ENCODE measurements at regions not wholly inside any gene's neighbourhood (a gene's known extent, or its start where the extent isn't known, plus 50 kb on each side); places are given as distances from the start of the nearest gene placed in this dataset.

DNA sequence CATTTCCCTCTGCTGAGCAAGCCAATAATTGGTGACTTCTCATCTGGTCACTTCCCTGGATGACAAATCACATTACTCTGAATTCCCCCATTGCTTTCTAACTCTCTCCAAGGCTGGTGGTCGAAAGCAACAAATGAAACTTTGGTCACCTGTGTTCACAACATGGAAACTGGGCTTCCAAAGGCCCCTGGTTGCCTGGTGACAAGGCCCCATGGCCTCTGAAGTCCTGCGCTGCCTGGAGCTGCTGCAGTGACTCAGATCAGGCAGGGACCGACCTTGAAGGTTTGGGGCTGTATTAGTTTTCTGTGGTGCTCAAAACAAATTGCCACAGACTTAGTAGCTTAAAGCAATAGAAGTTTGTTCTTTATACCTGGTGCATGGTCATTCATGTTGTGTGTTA, 345.3 kb downstream of the WDR72 start (continued):
- TF ChIP-seq, protein P1, sequence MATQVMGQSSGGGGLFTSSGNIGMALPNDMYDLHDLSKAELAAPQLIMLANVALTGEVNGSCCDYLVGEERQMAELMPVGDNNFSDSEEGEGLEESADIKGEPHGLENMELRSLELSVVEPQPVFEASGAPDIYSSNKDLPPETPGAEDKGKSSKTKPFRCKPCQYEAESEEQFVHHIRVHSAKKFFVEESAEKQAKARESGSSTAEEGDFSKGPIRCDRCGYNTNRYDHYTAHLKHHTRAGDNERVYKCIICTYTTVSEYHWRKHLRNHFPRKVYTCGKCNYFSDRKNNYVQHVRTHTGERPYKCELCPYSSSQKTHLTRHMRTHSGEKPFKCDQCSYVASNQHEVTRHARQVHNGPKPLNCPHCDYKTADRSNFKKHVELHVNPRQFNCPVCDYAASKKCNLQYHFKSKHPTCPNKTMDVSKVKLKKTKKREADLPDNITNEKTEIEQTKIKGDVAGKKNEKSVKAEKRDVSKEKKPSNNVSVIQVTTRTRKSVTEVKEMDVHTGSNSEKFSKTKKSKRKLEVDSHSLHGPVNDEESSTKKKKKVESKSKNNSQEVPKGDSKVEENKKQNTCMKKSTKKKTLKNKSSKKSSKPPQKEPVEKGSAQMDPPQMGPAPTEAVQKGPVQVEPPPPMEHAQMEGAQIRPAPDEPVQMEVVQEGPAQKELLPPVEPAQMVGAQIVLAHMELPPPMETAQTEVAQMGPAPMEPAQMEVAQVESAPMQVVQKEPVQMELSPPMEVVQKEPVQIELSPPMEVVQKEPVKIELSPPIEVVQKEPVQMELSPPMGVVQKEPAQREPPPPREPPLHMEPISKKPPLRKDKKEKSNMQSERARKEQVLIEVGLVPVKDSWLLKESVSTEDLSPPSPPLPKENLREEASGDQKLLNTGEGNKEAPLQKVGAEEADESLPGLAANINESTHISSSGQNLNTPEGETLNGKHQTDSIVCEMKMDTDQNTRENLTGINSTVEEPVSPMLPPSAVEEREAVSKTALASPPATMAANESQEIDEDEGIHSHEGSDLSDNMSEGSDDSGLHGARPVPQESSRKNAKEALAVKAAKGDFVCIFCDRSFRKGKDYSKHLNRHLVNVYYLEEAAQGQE (IDR thresholded peaks at IDR 0.05; ENCODE audit: low read depth, low read length) = no peak
- TF ChIP-seq POLR2AphosphoS5 (IDR thresholded peaks at IDR 0.05; ENCODE audit: low read depth, low read length) = no peak
- TF ChIP-seq ELF1 (IDR thresholded peaks at IDR 0.05) = no peak
- no peak for TF ChIP-seq EZH2phosphoT487 (IDR thresholded peaks at IDR 0.05; ENCODE audit: borderline replicate concordance, low read depth)

DNA sequence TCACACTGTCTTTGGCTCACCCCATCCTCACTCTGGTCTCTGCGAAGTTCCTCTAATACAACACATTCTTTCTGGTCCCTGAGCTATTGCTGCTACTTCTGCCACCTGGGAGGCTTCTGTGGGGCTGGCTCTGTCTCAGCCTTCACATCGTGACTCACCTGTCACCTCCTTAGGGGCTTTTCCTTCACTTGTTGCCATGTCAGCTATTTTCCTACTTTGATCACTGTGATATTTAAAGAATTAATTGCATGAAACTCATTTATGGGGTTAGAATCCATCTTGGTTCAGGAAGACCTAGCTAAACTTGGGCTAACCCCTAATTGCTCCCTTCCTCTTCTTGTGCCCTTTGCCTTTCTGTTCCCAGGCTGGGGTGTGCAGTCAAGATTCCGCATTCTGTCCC, 346.9 kb downstream of the WDR72 start:
- POLR2A ChIA-PET = no interaction called here
- DNase-seq = no peak
- CTCF ChIA-PET = no interaction called here
- Histone ChIP-seq H3K4me3 (ENCODE audit: low read depth in 2 of 2, low read length in 1 of 2) (no peak overlapping the region), H2AFZ (ENCODE audit: low read depth) (no peak overlapping the region), H3K79me2 (ENCODE audit: insufficient read depth) (no peaks in the 10 kb centered on the region), H3K36me3 (replicated peaks in 1 of 2; ENCODE audit: control insufficient read depth in 1 of 2, insufficient read depth in 2 of 2, low read length in 1 of 2) (no peaks in the 10 kb centered on the region), H3K27ac (ENCODE audit: low read depth in 2 of 2, low read length in 1 of 2) (no peak overlapping the region), H3F3A (replicated peaks; ENCODE audit: insufficient read depth) (no peaks in the 10 kb centered on the region), H3K9me2 (no peaks in the 10 kb centered on the region), H3K4me2 (no peak overlapping the region), H3K9me3 (no peaks in the 10 kb centered on the region), H3K27me3 (ENCODE audit: insufficient read depth) (no peaks in the 10 kb centered on the region), H3K9ac (no peak overlapping the region), H4K20me1 (ENCODE audit: insufficient read depth) (no peaks in the 10 kb centered on the region), H3K4me1 (ENCODE audit: control insufficient read depth in 1 of 2, insufficient read depth in 2 of 2, low read depth in 1 of 2, low read length in 1 of 2) (no peaks in the 10 kb centered on the region)
- 14% methylated on average over 3 of the region's 3 CpGs for WGBS (ENCODE audit: low lambda C conversion rate)
- TF ChIP-seq MEF2A (IDR thresholded peaks at IDR 0.05; ENCODE audit: borderline replicate concordance, low read depth) (no peak), TEAD4 (IDR thresholded peaks at IDR 0.05; ENCODE audit: borderline replicate concordance, insufficient read depth) (no peak), NRF1 (IDR thresholded peaks at IDR 0.05; ENCODE audit: low read depth, low read length) (no peak), RCOR1 (IDR thresholded peaks at IDR 0.05; ENCODE audit: low read length) (no peak), YY1 (IDR thresholded peaks at IDR 0.05; ENCODE audit: low read depth) (no peak), SIN3A (IDR thresholded peaks at IDR 0.05; ENCODE audit: borderline replicate concordance, low read depth, low read length) (no peak), GATA2 (CRISPR knock-in tag; IDR thresholded peaks at IDR 0.05) (no peak), POLR2AphosphoS5 (IDR thresholded peaks at IDR 0.05; ENCODE audit: low read depth, low read length) (no peak), ELF1 (IDR thresholded peaks at IDR 0.05) (no peak), RFX5 (IDR thresholded peaks at IDR 0.05; ENCODE audit: low read length) (no peak)
- TF ChIP-seq, protein P2, sequence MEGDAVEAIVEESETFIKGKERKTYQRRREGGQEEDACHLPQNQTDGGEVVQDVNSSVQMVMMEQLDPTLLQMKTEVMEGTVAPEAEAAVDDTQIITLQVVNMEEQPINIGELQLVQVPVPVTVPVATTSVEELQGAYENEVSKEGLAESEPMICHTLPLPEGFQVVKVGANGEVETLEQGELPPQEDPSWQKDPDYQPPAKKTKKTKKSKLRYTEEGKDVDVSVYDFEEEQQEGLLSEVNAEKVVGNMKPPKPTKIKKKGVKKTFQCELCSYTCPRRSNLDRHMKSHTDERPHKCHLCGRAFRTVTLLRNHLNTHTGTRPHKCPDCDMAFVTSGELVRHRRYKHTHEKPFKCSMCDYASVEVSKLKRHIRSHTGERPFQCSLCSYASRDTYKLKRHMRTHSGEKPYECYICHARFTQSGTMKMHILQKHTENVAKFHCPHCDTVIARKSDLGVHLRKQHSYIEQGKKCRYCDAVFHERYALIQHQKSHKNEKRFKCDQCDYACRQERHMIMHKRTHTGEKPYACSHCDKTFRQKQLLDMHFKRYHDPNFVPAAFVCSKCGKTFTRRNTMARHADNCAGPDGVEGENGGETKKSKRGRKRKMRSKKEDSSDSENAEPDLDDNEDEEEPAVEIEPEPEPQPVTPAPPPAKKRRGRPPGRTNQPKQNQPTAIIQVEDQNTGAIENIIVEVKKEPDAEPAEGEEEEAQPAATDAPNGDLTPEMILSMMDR (IDR thresholded peaks at IDR 0.05) = no peak
- TF ChIP-seq, protein P3, sequence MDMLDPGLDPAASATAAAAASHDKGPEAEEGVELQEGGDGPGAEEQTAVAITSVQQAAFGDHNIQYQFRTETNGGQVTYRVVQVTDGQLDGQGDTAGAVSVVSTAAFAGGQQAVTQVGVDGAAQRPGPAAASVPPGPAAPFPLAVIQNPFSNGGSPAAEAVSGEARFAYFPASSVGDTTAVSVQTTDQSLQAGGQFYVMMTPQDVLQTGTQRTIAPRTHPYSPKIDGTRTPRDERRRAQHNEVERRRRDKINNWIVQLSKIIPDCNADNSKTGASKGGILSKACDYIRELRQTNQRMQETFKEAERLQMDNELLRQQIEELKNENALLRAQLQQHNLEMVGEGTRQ (IDR thresholded peaks at IDR 0.05; ENCODE audit: borderline replicate concordance, low read depth, low read length) = no peak

Data from SK-N-SH (cell line).